Tibial nerve (tissue), 4 donors: ENCODE measurements at regions not wholly inside any gene's neighbourhood (a gene's known extent, or its start where the extent isn't known, plus 50 kb on each side); places are given as distances from the start of the nearest gene placed in this dataset.

Source experiments
- DNase-seq, 2 donors: peaks; one replicate each; pipeline ENCODE4 v3.0.0-alpha.2; 2019; ENCODE audit warnings: low spot score in 2 of 2
- H3K27ac ChIP-seq, 4 donors: fragments of 200-600 bp; sonication (generic) in 3 of 4; one replicate each; pipeline ENCODE4 v1.5.1; 2017 to 2019; ENCODE audit warnings: mild to moderate bottlenecking in 1 of 4
- H3K27me3 ChIP-seq, 2 donors: fragments of 200-600 bp; sonication (generic) in 1 of 2; one replicate each; pipeline versions ENCODE4 v1.5.1 to v1.6.0; 2017 to 2019
- H3K36me3 ChIP-seq, 3 donors: fragments of 200-600 bp; sonication (generic); one replicate each; pipeline ENCODE4 v1.5.1; 2018 to 2019
- H3K4me1 ChIP-seq, 4 donors: fragments of 200-600 bp; sonication (generic) in 3 of 4; one replicate each; pipeline ENCODE4 v1.5.1; 2017 to 2019
- H3K4me3 ChIP-seq, 4 donors: fragments of 200-600 bp; sonication (generic) in 3 of 4; one replicate each; pipeline ENCODE4 v1.5.1; 2017 to 2019; ENCODE audit warnings: mild to moderate bottlenecking in 1 of 4, moderate library complexity in 1 of 4
- H3K9me3 ChIP-seq, 4 donors: fragments of 200-600 bp; sonication (generic) in 3 of 4; one replicate each; pipeline ENCODE4 v1.5.1; 2017 to 2019
- CTCF ChIP-seq, 5 experiments: fragments of 200-600 bp in 3 of 5; fragments of 450-650 bp in 2 of 5; sonication (generic) in 3 of 5; IDR thresholded peaks; one replicate each; pipeline ENCODE4 v1.5.1; 2016 to 2019; ENCODE audit warnings: antibody characterized with exemption in 5 of 5, mild to moderate bottlenecking in 3 of 5, moderate library complexity in 2 of 5
- EP300 ChIP-seq, 2 donors: sonication (generic); formaldehyde crosslinking; IDR thresholded peaks; one replicate each; pipeline ENCODE4 v1.6.1; 2017; ENCODE audit warnings: antibody characterized with exemption in 2 of 2, mild to moderate bottlenecking in 1 of 2
- POLR2A ChIP-seq, 2 donors: fragments of 450-650 bp; IDR thresholded peaks; one replicate each; pipeline ENCODE4 v1.6.1; 2017; ENCODE audit warnings: antibody characterized with exemption in 2 of 2, mild to moderate bottlenecking in 2 of 2, moderate library complexity in 2 of 2
- WGBS, 2 donors: methylation state at CpG; one replicate each; pipeline ENCODE4 v1.1.5; 2018; 5-methylcytosine and 5-hydroxymethylcytosine counted together

DNA sequence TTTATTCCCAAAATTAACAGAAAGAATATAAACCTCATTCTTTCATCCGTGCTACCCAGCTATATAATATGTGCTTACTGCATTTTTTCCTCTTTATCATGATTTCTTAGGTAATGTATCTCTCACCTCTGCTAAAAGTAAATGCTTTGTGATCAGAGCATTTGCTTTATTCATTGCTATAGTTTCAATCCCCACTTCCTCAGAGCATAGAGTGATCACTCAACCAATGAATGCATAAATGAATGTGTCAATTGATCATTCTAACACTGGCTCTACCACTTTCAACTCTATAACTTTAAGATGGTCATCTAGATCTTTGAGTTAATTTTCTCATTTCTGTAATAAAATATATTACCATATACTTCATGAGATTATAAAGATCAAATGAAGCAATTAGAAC, 719.2 kb downstream of the CETN3 start:
- Histone ChIP-seq H3K27ac (no peak overlapping the region), H3K27me3 (no peaks in the 10 kb centered on the region), H3K4me3 (no peak overlapping the region), H3K36me3 (no peaks in the 10 kb centered on the region), H3K9me3 (no peaks in the 10 kb centered on the region), H3K4me1 (peaks cover 0 to 4% (median 0%) of the 10 kb centered on the region in 4 donors)
- TF ChIP-seq EP300 (IDR thresholded peaks at IDR 0.05): no peak
- TF ChIP-seq POLR2A (IDR thresholded peaks at IDR 0.05): no peak
- TF ChIP-seq CTCF (IDR thresholded peaks at IDR 0.05): no peak
- WGBS, 2 donors: 83 to 89% methylated on average over 1 of the region's 1 CpG
- no peak for DNase-seq

DNA sequence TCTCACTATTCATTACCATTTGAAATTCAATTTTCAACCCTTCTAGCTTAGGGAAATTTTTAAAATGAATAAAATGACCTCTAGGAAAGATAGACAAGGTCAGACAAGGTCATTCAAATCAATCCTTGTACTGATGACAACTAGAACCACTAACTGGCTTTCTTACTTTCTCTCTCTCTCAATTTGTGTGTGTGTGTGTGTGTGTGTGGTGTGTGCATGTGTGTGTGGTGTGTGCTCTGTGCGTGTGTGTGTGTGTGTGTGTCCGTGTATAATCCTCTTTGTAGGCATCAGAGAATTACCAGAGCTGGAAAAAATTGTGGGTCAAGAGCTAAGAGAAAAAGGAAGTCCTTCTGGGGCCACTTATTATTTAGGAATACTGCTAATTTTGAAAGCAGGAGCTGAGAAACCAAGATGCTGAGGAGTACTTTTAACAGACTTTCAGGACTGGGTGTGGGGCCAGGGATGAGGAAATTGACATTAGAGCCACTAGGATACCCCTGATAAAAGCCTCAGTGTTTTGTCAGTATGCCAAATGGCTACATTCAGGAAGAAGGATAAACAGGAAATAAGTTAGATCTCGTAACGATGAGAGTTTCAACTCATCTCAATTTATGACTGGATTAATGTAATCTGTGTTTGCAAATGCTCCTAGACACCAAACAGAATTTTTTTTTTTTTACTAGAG, 723.3 kb downstream of the CETN3 start:
- DNase-seq: no peak
- Histone ChIP-seq H3K9me3 (no peaks in the 10 kb centered on the region), H3K4me1 (peaks cover 0 to 4% (median 0%) of the 10 kb centered on the region in 4 donors), H3K4me3 (no peak overlapping the region), H3K27ac (no peak overlapping the region), H3K27me3 (no peaks in the 10 kb centered on the region), H3K36me3 (no peaks in the 10 kb centered on the region)
- 21 to 24% methylated on average over 4 of the region's 4 CpGs for WGBS, 2 donors
- TF ChIP-seq POLR2A (IDR thresholded peaks at IDR 0.05) (no peak), CTCF (IDR thresholded peaks at IDR 0.05) (no peak), EP300 (IDR thresholded peaks at IDR 0.05) (no peak)

GRCh38 chr5:89676634-89677033, 732.9 kb downstream of the CETN3 start:
- Histone ChIP-seq H3K9me3 (no peaks in the 10 kb centered on the region), H3K36me3 (no peaks in the 10 kb centered on the region), H3K4me1 (no peaks in the 10 kb centered on the region), H3K27ac (no peak overlapping the region), H3K27me3 (no peaks in the 10 kb centered on the region), H3K4me3 (no peak overlapping the region)
- no peak for TF ChIP-seq POLR2A (IDR thresholded peaks at IDR 0.05)
- no peak for DNase-seq
- 85% methylated on average over 2 of the region's 2 CpGs for WGBS, 2 donors

DNA sequence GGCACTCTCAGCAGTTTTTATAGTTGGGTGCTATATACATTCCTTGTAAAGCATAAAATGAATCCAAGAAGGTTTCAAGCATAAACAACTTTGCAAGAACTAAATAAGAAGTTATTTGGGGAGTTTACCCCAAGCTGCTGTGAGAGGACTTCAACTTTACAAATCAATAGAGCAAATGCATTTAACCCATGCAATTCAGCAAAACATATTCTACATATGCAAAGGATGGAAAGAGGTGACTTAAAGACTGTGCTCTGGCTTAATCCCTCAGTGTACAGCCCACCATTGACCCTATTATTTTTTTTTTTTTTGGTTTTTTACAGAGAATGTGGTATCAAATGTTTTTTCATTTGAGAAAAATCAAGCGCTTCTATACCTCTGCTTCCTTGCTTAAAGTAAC, 736.5 kb downstream of the CETN3 start:
- DNase-seq: no peak
- WGBS, 2 donors: 96% methylated on average over 1 of the region's 1 CpG

DNA sequence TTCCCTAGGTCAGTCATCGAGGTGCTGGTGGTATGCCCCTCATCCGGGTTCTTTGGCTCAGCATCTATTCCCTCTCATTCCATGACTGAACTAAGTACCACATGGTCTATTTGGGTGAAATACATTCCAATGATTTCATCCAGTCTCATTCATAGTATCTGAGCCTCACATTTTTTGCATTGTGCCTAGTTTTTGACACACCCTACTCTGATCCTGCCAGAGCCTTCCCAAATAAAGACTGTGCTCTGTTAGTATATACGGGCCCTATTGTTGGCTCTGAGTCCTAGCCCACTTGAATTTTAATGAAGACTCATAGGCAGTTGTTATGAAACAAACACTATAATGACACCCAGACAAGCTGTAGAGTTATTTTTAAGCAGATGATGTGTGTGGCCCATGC, 740.7 kb downstream of the CETN3 start:
- no peak for TF ChIP-seq POLR2A (IDR thresholded peaks at IDR 0.05)
- TF ChIP-seq EP300 (IDR thresholded peaks at IDR 0.05): no peak
- TF ChIP-seq CTCF (IDR thresholded peaks at IDR 0.05): no peak
- Histone ChIP-seq H3K9me3 (peaks cover 0 to 9% (median 4%) of the 10 kb centered on the region in 4 donors), H3K36me3 (no peaks in the 10 kb centered on the region), H3K27me3 (no peaks in the 10 kb centered on the region), H3K27ac (no peak overlapping the region), H3K4me1 (no peaks in the 10 kb centered on the region), H3K4me3 (no peak overlapping the region)
- 31 to 51% methylated on average over 3 of the region's 3 CpGs for WGBS, 2 donors
- DNase-seq: no peak

More for the DNA sequence above, 736.5 kb downstream of the CETN3 start:
- no peak overlapping the region for H3K4me3 ChIP-seq
- H3K9me3 ChIP-seq: no peaks in the 10 kb centered on the region
- no peak overlapping the region for H3K27ac ChIP-seq
- H3K27me3 ChIP-seq: no peaks in the 10 kb centered on the region
- H3K36me3 ChIP-seq: no peaks in the 10 kb centered on the region
- no peaks in the 10 kb centered on the region for H3K4me1 ChIP-seq
- no peak for TF ChIP-seq EP300 (IDR thresholded peaks at IDR 0.05)
- no peak for TF ChIP-seq POLR2A (IDR thresholded peaks at IDR 0.05)
- TF ChIP-seq CTCF (IDR thresholded peaks at IDR 0.05): no peak
